HFFc6 (cell line): ENCODE measurements at regions not wholly inside any gene's neighbourhood (a gene's known extent, or its start where the extent isn't known, plus 50 kb on each side); places are given as distances from the start of the nearest gene placed in this dataset.
A peak's percentile ranks its signal among the peaks of the same experiment; 100 is the strongest.

ENCODE experiments used
- DNase-seq: peaks from one replicate; pipeline ENCODE4 v3.0.0-alpha.2; 2018
- H3K27ac Mint-ChIP-seq: 2 replicates; pipeline ENCODE4 v1.8.0; 2020; ENCODE audit warnings: mild to moderate bottlenecking, mixed read lengths
- H3K27me3 Mint-ChIP-seq: 2 replicates; pipeline ENCODE4 v1.8.0; 2021; ENCODE audit warnings: mild to moderate bottlenecking, moderate library complexity, mixed read lengths; ENCODE audit not compliant: insufficient read depth
- H3K36me3 Mint-ChIP-seq: 2 replicates; pipeline ENCODE4 v1.8.0; 2021; ENCODE audit warnings: low read depth, mixed read lengths
- H3K4me1 Mint-ChIP-seq: 2 replicates; pipeline ENCODE4 v1.8.0; 2020; ENCODE audit warnings: low read depth, mixed read lengths
- H3K4me3 Mint-ChIP-seq: 2 replicates; pipeline ENCODE4 v1.8.0; 2020; ENCODE audit warnings: mild to moderate bottlenecking, moderate library complexity, mixed read lengths
- H3K9me3 Mint-ChIP-seq: 2 replicates; pipeline ENCODE4 v1.8.0; 2020; ENCODE audit warnings: mild to moderate bottlenecking, mixed read lengths
- TF ChIP-seq, protein P1 (sequence below): fragments of 200-600 bp; sonication (generic); IDR thresholded peaks from 2 replicates; pipeline ENCODE4 v1.5.0; 2021; ENCODE audit warnings: antibody characterized with exemption, mild to moderate bottlenecking

DNA sequence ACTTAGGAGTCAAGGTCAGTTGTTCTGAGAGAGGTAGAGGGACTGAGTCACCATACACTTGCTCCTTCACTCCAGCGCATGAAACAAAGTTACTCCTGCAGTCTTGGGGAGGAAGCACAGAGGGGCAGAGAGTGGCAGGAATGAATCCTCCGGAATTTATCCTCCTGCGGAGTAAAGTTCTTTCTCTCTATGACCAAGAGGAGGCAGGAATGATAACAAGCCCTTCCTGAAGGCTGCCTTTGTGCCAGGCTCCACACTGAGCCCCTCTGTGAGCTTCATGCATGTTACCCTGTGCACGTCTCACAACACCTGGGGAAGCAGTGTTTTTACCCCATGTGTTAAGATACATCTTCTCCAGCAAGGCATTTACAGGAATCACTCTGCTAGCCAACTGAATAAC, 458.4 kb downstream of the KLF12 start:
- TF ChIP-seq, protein P1, sequence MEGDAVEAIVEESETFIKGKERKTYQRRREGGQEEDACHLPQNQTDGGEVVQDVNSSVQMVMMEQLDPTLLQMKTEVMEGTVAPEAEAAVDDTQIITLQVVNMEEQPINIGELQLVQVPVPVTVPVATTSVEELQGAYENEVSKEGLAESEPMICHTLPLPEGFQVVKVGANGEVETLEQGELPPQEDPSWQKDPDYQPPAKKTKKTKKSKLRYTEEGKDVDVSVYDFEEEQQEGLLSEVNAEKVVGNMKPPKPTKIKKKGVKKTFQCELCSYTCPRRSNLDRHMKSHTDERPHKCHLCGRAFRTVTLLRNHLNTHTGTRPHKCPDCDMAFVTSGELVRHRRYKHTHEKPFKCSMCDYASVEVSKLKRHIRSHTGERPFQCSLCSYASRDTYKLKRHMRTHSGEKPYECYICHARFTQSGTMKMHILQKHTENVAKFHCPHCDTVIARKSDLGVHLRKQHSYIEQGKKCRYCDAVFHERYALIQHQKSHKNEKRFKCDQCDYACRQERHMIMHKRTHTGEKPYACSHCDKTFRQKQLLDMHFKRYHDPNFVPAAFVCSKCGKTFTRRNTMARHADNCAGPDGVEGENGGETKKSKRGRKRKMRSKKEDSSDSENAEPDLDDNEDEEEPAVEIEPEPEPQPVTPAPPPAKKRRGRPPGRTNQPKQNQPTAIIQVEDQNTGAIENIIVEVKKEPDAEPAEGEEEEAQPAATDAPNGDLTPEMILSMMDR = no peak
- Mint-ChIP-seq H3K27me3 (no peaks in the 10 kb centered on the region), H3K27ac (no peak overlapping the region), H3K36me3 (no peaks in the 10 kb centered on the region), H3K4me1 (peaks cover 31% of the 10 kb centered on the region), H3K4me3 (no peak overlapping the region), H3K9me3 (no peaks in the 10 kb centered on the region)
- no peak for DNase-seq

DNA sequence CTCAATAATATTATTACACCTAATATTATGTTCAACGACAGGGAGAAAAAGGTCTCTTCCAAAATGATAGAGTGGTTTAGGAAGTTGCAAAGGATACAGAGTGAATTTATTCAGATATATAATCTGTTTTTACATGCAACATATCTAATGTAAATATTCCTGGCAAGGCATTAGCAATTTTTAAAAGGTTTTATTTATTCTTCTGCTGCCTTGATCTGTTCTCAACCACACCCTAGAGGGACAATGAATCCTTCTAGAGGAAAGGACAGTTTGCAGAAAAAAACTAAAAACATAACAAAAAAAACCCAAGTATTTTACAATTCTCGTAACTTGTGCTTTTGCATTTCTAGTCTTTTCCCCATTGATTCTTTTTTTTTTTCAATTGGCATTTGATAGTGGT, 459.6 kb downstream of the KLF12 start:
- TF ChIP-seq, protein P1 = no peak
- H3K4me1 Mint-ChIP-seq = peaks cover 31% of the 10 kb centered on the region
- H3K27me3 Mint-ChIP-seq = no peaks in the 10 kb centered on the region
- no peak for DNase-seq
- no peaks in the 10 kb centered on the region for H3K9me3 Mint-ChIP-seq
- no peak overlapping the region for H3K4me3 Mint-ChIP-seq
- H3K36me3 Mint-ChIP-seq = no peaks in the 10 kb centered on the region
- H3K27ac Mint-ChIP-seq = no peak overlapping the region

DNA sequence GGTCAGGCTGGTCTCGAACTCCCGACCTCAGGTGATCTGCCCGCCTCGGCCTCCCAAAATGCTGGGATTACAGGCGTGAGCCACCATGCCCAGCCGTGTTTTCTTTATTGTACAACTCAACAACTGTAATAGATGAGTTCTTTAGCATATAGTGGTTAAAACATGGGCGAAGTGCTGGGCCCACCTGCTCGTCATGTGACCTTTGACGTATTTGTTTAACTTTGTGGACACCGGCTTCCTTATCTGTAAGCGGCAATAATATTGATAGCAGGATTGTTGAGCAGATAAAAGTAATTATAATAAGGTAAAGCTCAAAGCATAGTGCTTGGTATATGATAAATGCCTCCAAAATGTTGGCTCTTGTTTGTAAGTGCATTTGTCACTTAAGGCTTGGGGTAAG, 460.3 kb downstream of the KLF12 start:
- Mint-ChIP-seq H3K9me3 (no peaks in the 10 kb centered on the region), H3K36me3 (no peaks in the 10 kb centered on the region), H3K27me3 (peaks cover 1% of the 10 kb centered on the region; the same call in 1 of the 2 replicates), H3K27ac (no peak overlapping the region), H3K4me1 (peaks cover 31% of the 10 kb centered on the region), H3K4me3 (no peak overlapping the region)
- DNase-seq = no peak
- TF ChIP-seq, protein P1 = no peak

DNA sequence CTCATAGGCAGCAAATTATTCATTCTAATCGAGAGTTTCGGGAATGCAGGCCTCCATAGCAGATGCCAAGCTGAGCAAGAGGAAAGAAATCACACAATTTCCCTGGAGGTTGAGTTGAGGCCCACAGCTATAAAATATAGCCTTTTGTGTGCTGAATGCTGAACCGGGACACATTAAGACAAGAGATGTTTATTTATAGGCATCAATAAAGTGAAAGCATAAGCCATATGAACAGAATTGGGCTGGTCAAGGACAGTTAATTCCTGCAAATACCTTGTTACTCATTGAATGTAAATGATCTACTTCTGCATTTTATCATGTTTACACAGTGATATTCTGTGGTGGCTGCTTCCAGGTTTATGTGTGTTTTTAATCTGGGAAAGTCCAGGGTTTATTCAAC, 461.7 kb downstream of the KLF12 start:
- Mint-ChIP-seq H3K4me3 (no peak overlapping the region), H3K27me3 (peaks cover 1% of the 10 kb centered on the region; the same call in 1 of the 2 replicates), H3K9me3 (no peaks in the 10 kb centered on the region), H3K27ac (0 out of 2 replicates have a peak overlapping the region, but pooled peaks have one; percentile 11), H3K4me1 (peaks cover 27% of the 10 kb centered on the region), H3K36me3 (no peaks in the 10 kb centered on the region)
- DNase-seq = no peak
- TF ChIP-seq, protein P1 = no peak

DNA sequence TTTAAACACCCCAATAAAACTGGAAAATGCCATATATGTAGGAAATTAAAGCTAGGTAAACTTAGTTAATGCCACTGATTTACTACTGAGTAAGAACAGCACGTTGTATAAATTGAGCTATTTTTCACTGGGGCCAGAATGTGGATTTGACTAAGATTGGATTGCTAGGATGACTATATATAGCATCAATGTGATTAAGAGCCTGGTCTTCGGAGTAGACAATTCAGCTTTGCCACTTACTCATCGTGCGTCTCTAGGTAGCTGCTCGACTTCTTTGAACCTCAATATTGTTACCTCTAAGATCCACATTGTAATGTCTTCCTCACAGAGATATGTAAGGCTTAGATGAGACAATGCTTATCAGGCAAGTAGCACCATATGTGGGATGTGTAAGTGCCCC, 462.5 kb downstream of the KLF12 start:
- H3K27ac Mint-ChIP-seq = no peak overlapping the region
- no peak for DNase-seq
- TF ChIP-seq, protein P1 = no peak
- H3K4me3 Mint-ChIP-seq = no peak overlapping the region
- H3K36me3 Mint-ChIP-seq = no peaks in the 10 kb centered on the region
- no peaks in the 10 kb centered on the region for H3K9me3 Mint-ChIP-seq
- H3K27me3 Mint-ChIP-seq = peaks cover 1% of the 10 kb centered on the region; the same call in 1 of the 2 replicates
- peaks cover 20% of the 10 kb centered on the region for H3K4me1 Mint-ChIP-seq

DNA sequence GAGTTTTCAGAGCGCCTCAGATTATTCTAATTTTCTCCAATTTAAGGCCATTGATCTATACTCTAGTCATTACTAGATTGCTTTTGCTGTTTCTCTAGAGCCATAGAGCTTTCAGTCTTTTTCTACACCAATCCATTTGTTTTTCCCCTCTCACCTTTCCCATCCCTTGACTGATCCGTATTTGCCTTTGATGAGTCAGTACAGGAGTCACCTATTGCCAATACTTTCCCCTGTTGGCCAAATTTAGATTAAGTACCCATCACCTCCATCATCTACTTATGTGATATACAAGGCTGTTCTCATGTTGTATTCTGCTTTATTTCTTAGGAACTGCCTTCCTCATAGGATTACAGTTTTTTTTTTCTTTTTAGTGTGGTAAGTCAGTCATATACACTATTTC, 463.2 kb downstream of the KLF12 start:
- TF ChIP-seq, protein P1 = no peak
- H3K4me1 Mint-ChIP-seq = peaks cover 17% of the 10 kb centered on the region
- H3K9me3 Mint-ChIP-seq = no peaks in the 10 kb centered on the region

More for the DNA sequence above, 463.2 kb downstream of the KLF12 start:
- no peaks in the 10 kb centered on the region for H3K36me3 Mint-ChIP-seq
- H3K4me3 Mint-ChIP-seq = no peak overlapping the region
- DNase-seq = no peak
- no peak overlapping the region for H3K27ac Mint-ChIP-seq
- H3K27me3 Mint-ChIP-seq = peaks cover 1% of the 10 kb centered on the region; the same call in 1 of the 2 replicates
